HEK293T (cell line): ENCODE measurements at regions not wholly inside any gene's neighbourhood (a gene's known extent, or its start where the extent isn't known, plus 50 kb on each side); places are given as distances from the start of the nearest gene placed in this dataset.

Experiments used
- CTCF ChIA-PET: fragments of 350-600 bp; formaldehyde crosslinking; extraction: SDS; loops from one replicate; lab custom pipeline; 2021; ENCODE audit warnings: antibody characterized with exemption, inconsistent platforms; lab: Yijun Ruan, JAX
- POLR2A ChIA-PET: fragments of 350-600 bp; formaldehyde crosslinking; extraction: SDS; loops from one replicate; lab custom pipeline; 2020; ENCODE audit warnings: antibody characterized with exemption, inconsistent platforms; lab: Yijun Ruan, JAX
- DNase-seq: peaks from one replicate; pipeline ENCODE4 v3.0.0; 2012; ENCODE audit warnings: mixed read lengths; ENCODE audit errors: extremely low spot score
- ARNT ChIP-seq: fragments of 450-650 bp; IDR thresholded peaks from 2 replicates; pipeline ENCODE4 v1.6.1; 2017; ENCODE audit warnings: mild to moderate bottlenecking
- BHLHE40 ChIP-seq: fragments of 450-650 bp; IDR thresholded peaks from 2 replicates; pipeline ENCODE4 v1.6.1; 2016; ENCODE audit warnings: mild to moderate bottlenecking, moderate library complexity, borderline replicate concordance
- CTBP1 ChIP-seq: fragments of 450-650 bp; IDR thresholded peaks from 2 replicates; pipeline ENCODE4 v1.6.1; 2016; ENCODE audit warnings: borderline replicate concordance
- ELF4 ChIP-seq: fragments of 450-650 bp; IDR thresholded peaks from 2 replicates; pipeline ENCODE4 v1.6.1; 2017; ENCODE audit warnings: antibody characterized with exemption
- FOXA1 ChIP-seq: fragments of 450-650 bp; IDR thresholded peaks from 2 replicates; pipeline ENCODE4 v1.6.1; 2016; ENCODE audit warnings: mild to moderate bottlenecking
- FOXK2 ChIP-seq: fragments of 450-650 bp; IDR thresholded peaks from 2 replicates; pipeline ENCODE4 v1.6.1; 2016; ENCODE audit warnings: mild to moderate bottlenecking
- FOXM1 ChIP-seq: fragments of 450-650 bp; IDR thresholded peaks from 2 replicates; pipeline ENCODE4 v1.6.1; 2017; ENCODE audit warnings: mild to moderate bottlenecking, borderline replicate concordance
- HDGF ChIP-seq: fragments of 450-650 bp; IDR thresholded peaks from 2 replicates; pipeline ENCODE4 v1.6.1; 2017; ENCODE audit warnings: antibody characterized with exemption, borderline replicate concordance
- L3MBTL2 ChIP-seq: fragments of 450-650 bp; conservative IDR thresholded peaks from 2 replicates; pipeline ENCODE4 v1.6.1; 2016; ENCODE audit warnings: mild to moderate bottlenecking
- LEF1 ChIP-seq: fragments of 450-650 bp; IDR thresholded peaks from 2 replicates; pipeline ENCODE4 v1.6.1; 2017; ENCODE audit warnings: mild to moderate bottlenecking, borderline replicate concordance
- NFRKB ChIP-seq: fragments of 450-650 bp; IDR thresholded peaks from 2 replicates; pipeline ENCODE4 v1.6.1; 2016; ENCODE audit warnings: mild to moderate bottlenecking, moderate library complexity
- SP1 ChIP-seq: fragments of 450-650 bp; IDR thresholded peaks from 2 replicates; pipeline ENCODE4 v1.6.1; 2017
- SUZ12 ChIP-seq: fragments of 450-650 bp; IDR thresholded peaks from 2 replicates; pipeline ENCODE4 v1.6.1; 2016; ENCODE audit warnings: mild to moderate bottlenecking
- TARDBP ChIP-seq: fragments of 450-650 bp; IDR thresholded peaks from 2 replicates; pipeline ENCODE4 v1.6.1; 2016
- ZNF384 ChIP-seq: fragments of 450-650 bp; IDR thresholded peaks from 2 replicates; pipeline ENCODE4 v1.6.1; 2016
- TF ChIP-seq, protein P1 (sequence below): fragments of 450-650 bp; IDR thresholded peaks from 2 replicates; pipeline ENCODE4 v1.6.1; 2016

- CTCF ChIA-PET, result no interaction called here
- no peak for DNase-seq
Measured at GRCh38 chr5:2140501-2141175, 257.9 kb upstream of the IRX4 start.

GRCh38 chr5:2139478-2139877 is 256.8 kb upstream of the IRX4 start:
- no peak for DNase-seq
- ChIA-PET POLR2A (no interaction called here), CTCF (no interaction called here)
- TF ChIP-seq L3MBTL2 (no peak), ZNF384 (no peak), FOXK2 (no peak)

More at GRCh38 chr5:2140501-2141175, 257.9 kb upstream of the IRX4 start:
- TF ChIP-seq ARNT, result no peak
- no peak for TF ChIP-seq SP1
- no peak for TF ChIP-seq FOXM1
- TF ChIP-seq CTBP1, result no peak
- no peak for TF ChIP-seq SUZ12
- no peak for TF ChIP-seq FOXK2
- no peak for TF ChIP-seq NFRKB
- TF ChIP-seq ELF4, result no peak
- POLR2A ChIA-PET, result no interaction called here

DNA sequence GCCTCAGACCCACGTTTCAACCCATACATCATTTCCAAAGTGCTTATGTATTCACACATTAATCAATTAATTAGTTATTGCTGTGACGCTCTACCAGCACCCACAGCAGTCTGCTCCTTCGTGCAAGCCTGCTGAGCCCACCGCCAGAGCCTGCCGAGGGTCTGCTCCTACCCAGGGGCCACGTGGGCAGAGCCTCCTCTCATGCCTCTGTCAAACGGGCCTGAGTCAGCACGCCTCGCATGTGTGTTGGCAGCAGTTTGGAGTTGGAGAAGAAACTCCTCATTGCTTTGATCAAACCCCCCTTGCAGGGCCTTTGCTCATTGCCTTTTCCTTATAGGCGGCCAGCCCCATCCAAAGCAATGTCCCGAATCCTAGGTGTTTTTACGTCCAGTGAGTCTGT is 256.2 kb upstream of the IRX4 start:
- ChIA-PET CTCF (no interaction called here), POLR2A (no interaction called here)
- no peak for DNase-seq
- TF ChIP-seq LEF1 (no peak), TARDBP (no peak), ARNT (no peak), BHLHE40 (no peak)

DNA sequence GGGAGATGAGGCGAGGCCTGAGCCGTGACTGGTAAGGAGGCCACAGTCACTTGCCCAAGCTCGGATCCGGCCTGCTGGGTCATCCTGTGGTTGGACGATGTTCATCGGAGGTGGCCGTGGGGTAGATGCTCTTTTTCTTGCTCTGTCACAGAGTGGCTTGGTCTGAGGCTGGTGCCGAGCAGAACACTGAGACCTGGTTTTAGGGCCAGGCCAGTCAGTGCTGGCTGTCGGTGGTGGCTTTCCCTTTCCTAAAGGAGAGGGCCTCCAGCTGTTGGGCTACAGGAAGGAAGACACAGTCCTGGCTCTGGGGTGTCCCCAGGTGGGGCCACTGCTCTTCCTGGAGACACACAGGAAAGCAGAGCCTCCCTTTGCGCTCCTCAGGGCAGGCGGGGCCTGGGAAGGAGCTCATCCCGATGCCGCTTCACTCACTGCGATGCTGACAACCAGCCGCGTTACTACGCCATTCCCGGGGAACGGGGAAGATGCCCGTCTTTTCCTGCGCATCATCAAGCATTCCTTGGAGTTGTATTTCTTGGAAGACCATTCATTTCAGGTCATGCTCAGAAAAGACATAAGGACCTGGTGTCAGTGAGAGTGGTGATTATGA is 254.8 kb upstream of the IRX4 start:
- TF ChIP-seq LEF1 (no peak), HDGF (no peak), SP1 (no peak), ZNF384 (no peak), ARNT (no peak), BHLHE40 (no peak), ELF4 (no peak), TARDBP (no peak)
- TF ChIP-seq, protein P1, sequence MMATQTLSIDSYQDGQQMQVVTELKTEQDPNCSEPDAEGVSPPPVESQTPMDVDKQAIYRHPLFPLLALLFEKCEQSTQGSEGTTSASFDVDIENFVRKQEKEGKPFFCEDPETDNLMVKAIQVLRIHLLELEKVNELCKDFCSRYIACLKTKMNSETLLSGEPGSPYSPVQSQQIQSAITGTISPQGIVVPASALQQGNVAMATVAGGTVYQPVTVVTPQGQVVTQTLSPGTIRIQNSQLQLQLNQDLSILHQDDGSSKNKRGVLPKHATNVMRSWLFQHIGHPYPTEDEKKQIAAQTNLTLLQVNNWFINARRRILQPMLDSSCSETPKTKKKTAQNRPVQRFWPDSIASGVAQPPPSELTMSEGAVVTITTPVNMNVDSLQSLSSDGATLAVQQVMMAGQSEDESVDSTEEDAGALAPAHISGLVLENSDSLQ, result no peak
- POLR2A ChIA-PET, result no interaction called here
- CTCF ChIA-PET, result no interaction called here
- DNase-seq, result no peak

DNA sequence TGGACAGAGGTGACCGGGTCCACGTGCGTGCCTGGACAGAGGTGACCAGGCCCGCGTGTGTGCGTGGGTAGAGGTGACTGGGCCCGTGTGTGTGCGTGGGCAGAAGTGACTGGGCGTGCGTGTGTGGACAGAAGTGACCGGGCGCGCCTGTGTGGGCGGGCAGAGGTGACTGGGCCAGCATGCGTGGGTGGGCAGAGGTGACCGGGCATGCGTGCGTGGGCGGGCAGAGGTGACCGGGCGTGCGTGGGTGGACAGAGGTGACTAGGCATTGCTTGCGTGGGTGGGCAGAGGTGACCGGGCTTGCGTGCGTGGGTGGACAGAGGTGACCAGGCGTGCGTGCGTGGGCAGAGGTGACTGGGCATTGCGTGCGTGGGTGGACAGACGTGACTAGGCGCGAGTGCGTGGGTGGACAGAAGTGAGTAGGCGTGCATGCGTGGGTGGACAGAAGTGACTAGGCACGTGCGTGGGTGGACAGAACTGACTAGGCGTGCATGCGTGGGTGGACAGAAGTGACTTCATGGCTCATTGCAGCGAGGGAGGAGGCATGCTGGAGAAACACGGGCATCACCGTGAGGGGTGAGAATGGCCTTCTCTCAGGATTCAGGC is 254.1 kb upstream of the IRX4 start:
- ChIA-PET POLR2A (no interaction called here), CTCF (no interaction called here)
- DNase-seq, result no peak
- TF ChIP-seq SP1 (no peak), BHLHE40 (no peak), TARDBP (no peak), FOXK2 (no peak), FOXA1 (no peak)

GRCh38 chr5:2135833-2136232 is 253.1 kb upstream of the IRX4 start:
- no peak for DNase-seq
- POLR2A ChIA-PET, result no interaction called here
- TF ChIP-seq SP1 (no peak), TARDBP (no peak), ZNF384 (no peak), FOXM1 (no peak), FOXK2 (no peak), L3MBTL2 (no peak), ARNT (no peak), CTBP1 (no peak), FOXA1 (no peak), ELF4 (no peak), HDGF (no peak), LEF1 (no peak), SUZ12 (no peak)
- TF ChIP-seq, protein P1, result no peak
- CTCF ChIA-PET, result no interaction called here

DNA sequence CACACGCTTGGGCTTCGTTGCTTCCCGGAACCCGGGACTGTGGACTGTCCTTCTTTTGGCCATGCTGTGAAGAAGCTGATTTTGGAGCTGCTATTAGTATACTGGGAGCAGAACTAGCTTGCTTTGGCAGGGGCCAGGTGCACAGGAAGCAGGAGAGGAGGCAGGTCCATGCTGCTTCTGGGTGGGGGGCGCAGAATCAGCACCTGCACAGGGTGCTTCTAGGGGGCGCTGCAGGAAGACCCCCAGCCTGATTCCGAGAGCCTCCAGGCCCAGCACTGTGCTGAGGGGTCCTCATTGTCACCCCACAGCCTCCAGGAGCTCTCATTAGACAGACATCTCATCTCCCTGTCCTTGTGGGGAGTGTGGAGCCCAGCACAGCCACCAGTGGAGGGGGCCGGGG is 252.6 kb upstream of the IRX4 start:
- ChIA-PET POLR2A (no interaction called here), CTCF (no interaction called here)
- DNase-seq, result no peak
- TF ChIP-seq FOXM1, result no peak
- TF ChIP-seq ZNF384, result no peak
- no peak for TF ChIP-seq L3MBTL2
- TF ChIP-seq SUZ12, result no peak
- TF ChIP-seq, protein P1, result no peak
- no peak for TF ChIP-seq FOXA1
- TF ChIP-seq ARNT, result no peak
- TF ChIP-seq LEF1, result no peak
- no peak for TF ChIP-seq CTBP1
- TF ChIP-seq TARDBP, result no peak
- TF ChIP-seq BHLHE40, result no peak
- no peak for TF ChIP-seq NFRKB
- no peak for TF ChIP-seq SP1
